ENCODE measurements at regions not wholly inside any gene's neighbourhood (a gene's known extent, or its start where the extent isn't known, plus 50 kb on each side); places are given as distances from the start of the nearest gene placed in this dataset.

- Mint-ChIP-seq H3K36me3 (peaks cover 9% of the 10 kb centered on the region), H3K27ac (no peak overlapping the region), H3K4me3 (no peak overlapping the region), H3K9me3 (peaks cover 15% of the 10 kb centered on the region), H3K4me1 (peaks cover 9% of the 10 kb centered on the region), H3K27me3 (ENCODE audit: low read depth) (no peaks in the 10 kb centered on the region)
- no peak for DNase-seq (ENCODE audit: low spot score)
- ChIA-PET POLR2A (no interaction called here), CTCF (interaction anchor here (1.0 kb wide), 1 partner anchor 195 kb away, joined by 3 read pairs; no protein-coding TSS in a partner anchor)
- ATAC-seq: no peak
- TF ChIP-seq ZBTB43 (CRISPR knock-in tag; IDR thresholded peaks at IDR 0.05): no peak
- TF ChIP-seq PRDM15 (CRISPR knock-in tag; IDR thresholded peaks at IDR 0.05): no peak
- no peak for TF ChIP-seq TEAD1 (CRISPR knock-in tag; IDR thresholded peaks at IDR 0.05)
- TF ChIP-seq ERG (CRISPR knock-in tag; IDR thresholded peaks at IDR 0.05): no peak
- TF ChIP-seq RORB (CRISPR knock-in tag; IDR thresholded peaks at IDR 0.05): no peak
- no peak for TF ChIP-seq IRF1 (CRISPR knock-in tag; IDR thresholded peaks at IDR 0.05)
- TF ChIP-seq GABPB1 (CRISPR knock-in tag; IDR thresholded peaks at IDR 0.05): no peak
- no peak for TF ChIP-seq OVOL2 (CRISPR knock-in tag; IDR thresholded peaks at IDR 0.05; ENCODE audit: borderline replicate concordance)
- TF ChIP-seq TEAD4 (CRISPR knock-in tag; IDR thresholded peaks at IDR 0.05): no peak
- no peak for TF ChIP-seq FOXP4 (CRISPR knock-in tag; IDR thresholded peaks at IDR 0.05)
- TF ChIP-seq CTCF (IDR thresholded peaks at IDR 0.05): no peak
- no peak for TF ChIP-seq ATF6 (CRISPR knock-in tag; IDR thresholded peaks at IDR 0.05)
- TF ChIP-seq NFE2L1 (CRISPR knock-in tag; IDR thresholded peaks at IDR 0.05): no peak
- no peak for TF ChIP-seq KAT7 (CRISPR knock-in tag; IDR thresholded peaks at IDR 0.05; ENCODE audit: borderline replicate concordance)
- no peak for TF ChIP-seq MAX (CRISPR knock-in tag; IDR thresholded peaks at IDR 0.05)
- no peak for TF ChIP-seq FOXP1 (CRISPR knock-in tag; IDR thresholded peaks at IDR 0.05; ENCODE audit: borderline replicate concordance)
- TF ChIP-seq E2F1 (CRISPR knock-in tag; IDR thresholded peaks at IDR 0.05): no peak
- no peak for TF ChIP-seq TP53 (CRISPR knock-in tag; IDR thresholded peaks at IDR 0.05)
- no peak for TF ChIP-seq ZNF232 (CRISPR knock-in tag; IDR thresholded peaks at IDR 0.05)
- TF ChIP-seq FOXJ3 (CRISPR knock-in tag; IDR thresholded peaks at IDR 0.05; ENCODE audit: borderline replicate concordance): no peak
Observed at GRCh38 chr11:95353706-95354105, 122.7 kb upstream of the SESN3 start.

Data from WTC11 (cell line).